Effector CD8-positive, alpha-beta T cell (primary cell): ENCODE measurements at regions not wholly inside any gene's neighbourhood (a gene's known extent, or its start where the extent isn't known, plus 50 kb on each side); places are given as distances from the start of the nearest gene placed in this dataset.

Experiments
- DNase-seq: peaks from one replicate; lab custom pipeline; 2025; lab: John Stamatoyannopoulos, UW

- no peak for DNase-seq
Observed at GRCh38 chr4:178789279-178789678, 1347.0 kb upstream of the AGA start.

DNA sequence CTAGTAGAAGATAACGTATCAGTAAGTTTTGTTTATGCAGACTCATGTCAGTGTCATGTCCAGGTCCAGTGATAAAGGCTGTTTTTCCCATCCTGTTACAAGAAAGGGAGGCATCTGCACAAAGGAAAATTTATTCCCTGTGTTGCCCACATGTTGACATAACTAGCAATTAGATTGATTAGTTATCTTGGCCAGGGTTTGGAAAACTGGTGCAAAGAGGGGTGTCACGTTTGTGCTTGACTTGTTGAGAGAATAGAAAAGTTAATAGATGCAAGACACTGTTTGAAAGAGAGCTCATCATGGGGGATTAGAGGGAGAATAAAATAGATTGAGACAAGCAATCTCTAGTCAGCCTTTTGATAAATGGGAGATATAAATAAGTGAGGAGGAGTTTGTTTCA, 1357.0 kb upstream of the AGA start:
- no peak for DNase-seq

DNA sequence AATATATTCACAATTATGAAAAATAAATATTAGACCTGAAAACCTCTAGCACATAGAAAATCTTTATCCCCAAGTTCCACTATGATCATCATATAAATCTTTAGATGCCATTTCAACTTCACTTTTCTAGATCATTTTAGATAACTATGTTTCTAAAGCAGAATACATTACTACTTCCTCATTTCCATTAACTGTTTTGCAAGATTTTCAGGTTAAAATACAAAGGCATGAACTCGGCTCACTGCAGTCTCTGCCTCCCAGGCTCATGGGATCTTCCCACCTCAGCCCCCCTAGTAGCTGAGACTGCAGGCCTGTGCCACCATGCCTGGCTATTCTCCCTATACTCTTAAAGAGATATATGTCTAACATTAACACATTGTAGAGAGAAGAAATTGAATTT, 1365.9 kb upstream of the AGA start:
- DNase-seq = no peak

GRCh38 chr4:178809921-178810320, 1367.7 kb upstream of the AGA start:
- DNase-seq = no peak

- DNase-seq = no peak
Observed at GRCh38 chr4:178811356-178811755, 1369.1 kb upstream of the AGA start.

GRCh38 chr4:178812866-178813265, 1370.6 kb upstream of the AGA start:
- no peak for DNase-seq

GRCh38 chr4:178814908-178815307, 1372.7 kb upstream of the AGA start:
- DNase-seq = no peak

DNA sequence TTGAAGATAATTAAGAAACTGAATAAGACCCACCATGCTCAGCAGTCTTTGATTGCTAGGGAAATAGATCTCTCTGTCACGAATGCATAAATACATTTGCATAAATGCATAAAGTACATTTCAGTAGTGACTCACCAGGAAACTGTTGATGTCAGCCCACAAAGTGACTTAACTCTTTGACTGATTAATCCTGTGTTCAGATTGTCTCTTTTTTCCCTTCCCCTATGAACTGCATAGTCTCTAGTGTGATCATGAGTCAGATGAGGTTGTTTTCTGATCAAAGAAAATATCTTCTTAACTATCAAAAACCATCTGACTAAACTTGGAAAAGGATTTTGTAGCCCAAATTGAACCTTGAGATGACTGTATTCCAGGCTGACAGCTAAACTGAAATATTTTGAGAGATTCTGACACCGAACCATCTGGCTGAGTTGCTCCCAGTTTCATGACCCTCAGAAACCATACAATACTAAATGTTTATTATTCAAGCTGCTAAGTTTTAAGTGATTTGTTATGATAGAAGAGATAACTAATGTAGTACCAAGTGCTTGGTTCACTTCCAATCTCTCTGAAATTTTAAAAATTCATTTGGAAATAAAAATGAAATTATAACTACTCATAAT, 1381.5 kb upstream of the AGA start:
- DNase-seq = no peak

DNA sequence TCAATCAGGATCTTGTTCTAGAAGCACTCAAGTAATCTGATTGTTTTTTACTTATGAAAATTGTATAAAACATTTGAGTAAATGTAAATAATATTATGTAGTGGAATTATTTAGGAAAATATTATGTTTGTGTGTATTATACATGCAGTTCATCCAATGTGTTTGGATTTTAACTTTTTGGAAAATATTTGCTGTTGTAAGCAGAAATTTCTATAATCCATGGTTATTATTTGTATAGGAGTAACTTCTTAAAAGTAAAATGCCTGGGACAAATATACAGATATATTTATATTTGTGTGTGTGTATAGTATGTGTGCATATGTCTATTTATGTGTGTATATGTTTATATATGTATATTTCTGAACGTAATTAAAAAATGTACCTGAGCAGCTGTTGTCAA, 1394.6 kb upstream of the AGA start:
- no peak for DNase-seq

- no peak for DNase-seq
Observed at GRCh38 chr4:178838776-178839175, 1396.5 kb upstream of the AGA start.

DNA sequence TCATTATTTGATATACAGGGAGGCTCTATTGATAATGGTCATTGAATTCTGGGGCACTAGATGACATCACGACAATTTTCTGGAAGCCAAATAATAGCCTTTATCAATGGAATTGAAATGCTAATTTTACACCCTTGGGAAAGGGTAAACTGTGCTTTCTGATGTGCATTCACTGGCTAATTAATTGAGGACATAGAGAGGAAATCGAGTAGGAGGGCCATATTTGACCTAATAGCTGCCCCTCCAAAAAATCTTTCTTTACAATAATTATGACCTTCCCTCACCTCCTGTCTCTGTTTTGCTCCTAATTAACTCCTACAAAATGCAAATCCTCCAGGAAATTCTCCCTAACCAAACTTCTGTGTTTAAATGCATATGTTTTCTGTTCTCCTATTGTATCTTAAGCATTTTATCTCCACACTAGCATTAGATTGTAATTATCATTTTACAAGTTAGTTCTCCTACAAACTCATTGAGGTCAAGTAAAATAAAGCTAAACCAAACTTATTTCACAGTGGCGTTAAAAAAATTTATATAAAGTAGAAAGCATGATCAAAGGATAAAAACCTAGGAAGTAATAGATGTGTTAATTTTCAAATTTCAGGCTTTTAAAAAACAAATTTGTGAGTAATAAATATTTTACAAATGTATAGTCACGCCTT, 1414.0 kb upstream of the AGA start:
- no peak for DNase-seq

DNA sequence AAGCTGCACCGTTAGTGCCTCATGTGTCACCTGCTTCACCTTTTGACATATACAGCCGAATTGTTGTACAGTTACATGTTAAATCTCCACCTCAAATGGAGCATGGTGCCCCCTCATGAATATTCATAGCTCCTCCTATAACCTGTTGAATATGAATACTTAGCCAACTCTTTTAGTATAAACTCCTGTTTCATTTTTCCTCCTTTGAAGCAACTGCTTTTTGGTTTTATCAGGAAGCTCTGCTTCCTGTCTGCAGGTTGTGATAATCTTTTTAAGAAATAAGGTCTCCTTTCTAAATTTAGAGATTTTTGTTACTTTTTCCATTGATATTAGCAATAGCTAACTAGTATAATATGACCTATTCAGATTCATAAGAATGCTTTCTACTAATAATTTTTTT, 1429.2 kb upstream of the AGA start:
- no peak for DNase-seq

DNA sequence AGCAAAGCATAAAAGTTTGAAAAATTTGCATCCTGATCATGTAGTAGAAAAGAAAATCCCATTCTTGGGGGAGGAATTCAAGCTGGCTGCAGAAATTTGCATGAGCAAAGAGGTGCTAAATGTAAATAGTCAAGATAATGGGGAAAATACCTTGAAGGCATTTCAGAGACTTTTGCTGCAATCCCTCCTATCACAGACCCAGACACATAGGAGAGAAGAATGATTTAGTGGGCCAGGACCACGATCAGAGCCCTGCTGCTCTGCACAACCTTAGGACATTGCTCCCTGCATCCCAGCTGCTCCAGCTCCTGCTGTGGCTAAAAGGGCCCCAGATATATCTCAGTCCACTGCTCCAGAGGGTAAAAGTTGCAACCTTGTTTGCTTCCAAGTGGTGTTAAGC, 1439.7 kb upstream of the AGA start:
- no peak for DNase-seq

- DNase-seq = no peak
Observed at GRCh38 chr4:178894126-178894525, 1451.9 kb upstream of the AGA start.

DNA sequence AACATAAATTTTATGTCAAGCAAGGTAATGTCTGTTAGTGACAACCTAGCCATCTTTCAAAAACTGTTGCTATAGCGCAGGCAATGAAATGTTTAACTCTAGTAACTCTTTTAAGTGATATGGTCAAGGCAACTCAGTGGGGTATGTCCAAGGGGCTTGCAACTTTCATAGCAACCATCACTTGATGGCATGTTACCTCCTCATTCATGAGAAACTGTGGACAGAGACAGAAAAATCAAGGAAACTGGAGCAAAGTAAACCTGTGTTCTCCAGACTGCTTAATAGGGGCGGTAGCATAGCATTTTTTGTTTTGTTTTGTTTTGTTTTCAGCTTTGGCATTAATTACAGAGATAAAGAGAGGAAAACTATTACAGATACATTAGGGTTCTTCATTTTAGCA, 1456.8 kb upstream of the AGA start:
- no peak for DNase-seq

- no peak for DNase-seq
Observed at GRCh38 chr4:178917756-178918155, 1475.5 kb upstream of the AGA start.

GRCh38 chr4:178937130-178937529, 1494.9 kb upstream of the AGA start:
- DNase-seq = no peak

GRCh38 chr4:178941975-178942374, 1499.7 kb upstream of the AGA start:
- DNase-seq = no peak

GRCh38 chr4:178953447-178954120, 1511.3 kb upstream of the AGA start:
- no peak for DNase-seq

- no peak for DNase-seq
Observed at GRCh38 chr4:178955614-178956013, 1513.4 kb upstream of the AGA start.

DNA sequence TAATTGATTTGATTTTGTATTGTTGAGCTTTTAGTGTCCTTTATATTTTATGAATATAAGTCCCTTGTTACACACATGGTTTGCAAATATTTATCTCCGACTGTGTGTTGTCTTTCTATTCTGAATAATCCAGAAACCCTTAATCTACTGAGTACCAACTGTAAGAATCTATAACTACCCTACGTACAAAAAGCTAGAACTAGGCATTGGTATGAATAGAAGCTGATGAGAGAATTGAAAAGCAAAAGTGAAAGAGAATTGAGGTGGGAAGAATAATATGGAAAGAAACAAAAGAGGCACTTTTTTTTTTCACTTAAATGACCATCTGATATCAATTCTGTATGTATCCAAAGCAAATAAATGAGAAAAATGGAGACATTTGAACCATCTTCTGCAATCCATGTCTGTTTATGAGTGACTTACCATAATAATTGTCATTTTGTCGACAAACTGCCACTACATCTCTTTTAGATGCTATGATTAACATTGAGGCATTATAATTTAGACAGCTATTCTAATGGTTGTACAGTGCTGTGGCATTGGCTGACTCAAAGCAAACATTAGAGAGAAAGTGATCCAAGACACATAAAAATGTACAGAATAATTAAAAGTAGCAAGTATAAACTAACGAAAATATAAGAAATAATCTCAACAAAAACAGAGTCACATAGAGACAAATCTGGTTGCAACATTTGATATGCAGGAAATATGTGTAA, 1516.6 kb upstream of the AGA start:
- DNase-seq = no peak

DNA sequence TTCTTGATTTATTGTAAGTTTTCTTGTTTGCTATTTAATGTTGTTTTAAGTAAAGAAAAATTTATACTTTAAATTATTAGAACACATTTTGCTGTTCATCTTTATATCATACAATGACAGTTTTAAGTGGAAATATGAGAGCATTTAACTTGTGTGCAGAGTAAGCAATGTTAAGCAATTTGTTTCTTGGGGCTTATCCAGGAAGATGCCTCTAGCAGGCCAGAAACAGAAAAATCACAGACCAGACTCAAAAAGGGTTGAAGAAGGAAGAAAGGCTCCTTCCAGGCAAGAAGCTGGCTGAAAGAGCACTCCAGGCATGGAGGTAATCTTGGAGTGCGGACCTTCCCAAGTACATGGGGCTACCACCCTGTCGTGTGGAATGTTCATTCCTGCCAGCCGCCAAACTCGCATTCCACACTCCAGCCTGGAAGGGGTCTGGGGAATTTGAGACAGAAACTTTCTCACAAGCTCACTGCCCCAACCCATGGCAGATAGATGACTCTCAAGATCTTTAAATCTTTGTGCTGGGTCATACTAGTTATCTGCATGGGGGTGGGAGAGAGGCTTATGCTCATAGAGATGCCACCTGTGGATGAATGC, 1521.3 kb upstream of the AGA start:
- DNase-seq = no peak
